ENCODE measurements at regions not wholly inside any gene's neighbourhood (a gene's known extent, or its start where the extent isn't known, plus 50 kb on each side); places are given as distances from the start of the nearest gene placed in this dataset.

- H3K79me2 ChIP-seq (ENCODE audit: insufficient read depth, low read length) = no peaks in the 10 kb centered on the region
Observed at GRCh38 chr12:127064207-127064606, 1202.8 kb upstream of the TMEM132C start.

GRCh38 chr12:127065595-127065994, 1201.4 kb upstream of the TMEM132C start:
- Histone ChIP-seq H3K9me2 (replicated peaks; ENCODE audit: insufficient read depth, low read length) (no peaks in the 10 kb centered on the region), H3F3A (ENCODE audit: insufficient read depth) (no peaks in the 10 kb centered on the region), H3K27me3 (ENCODE audit: low read length) (no peaks in the 10 kb centered on the region), H3K4me2 (ENCODE audit: low read depth, low read length, poor library complexity, severe bottlenecking) (no peak overlapping the region), H3K27ac (ENCODE audit: low read depth, low read length) (no peak overlapping the region), H4K20me1 (ENCODE audit: low read depth, low read length) (no peaks in the 10 kb centered on the region), H3K36me3 (ENCODE audit: low read length) (no peaks in the 10 kb centered on the region), H3K79me2 (ENCODE audit: insufficient read depth, low read length) (no peaks in the 10 kb centered on the region), H2AFZ (ENCODE audit: low read depth, low read length, severe bottlenecking) (no peak overlapping the region), H3K9ac (ENCODE audit: low read length) (no peak overlapping the region), H3K4me3 (ENCODE audit: insufficient read depth, low read length, poor library complexity, severe bottlenecking) (no peak overlapping the region), H3K9me3 (ENCODE audit: insufficient read depth, low read length) (no peaks in the 10 kb centered on the region)
- no peak for TF ChIP-seq CTCF (IDR thresholded peaks at IDR 0.05; ENCODE audit: insufficient read depth, low read length, poor library complexity, severe bottlenecking)
- TF ChIP-seq EZH2phosphoT487 (conservative IDR thresholded peaks at IDR 0.05; ENCODE audit: low read length) = no peak

More at GRCh38 chr12:127064207-127064606, 1202.8 kb upstream of the TMEM132C start:
- no peaks in the 10 kb centered on the region for H3K27me3 ChIP-seq (ENCODE audit: low read length)
- no peaks in the 10 kb centered on the region for H3K9me2 ChIP-seq (replicated peaks; ENCODE audit: insufficient read depth, low read length)
- TF ChIP-seq CTCF (IDR thresholded peaks at IDR 0.05; ENCODE audit: insufficient read depth, low read length, poor library complexity, severe bottlenecking) = no peak
- TF ChIP-seq EZH2phosphoT487 (conservative IDR thresholded peaks at IDR 0.05; ENCODE audit: low read length) = no peak
- H3K9ac ChIP-seq (ENCODE audit: low read length) = no peak overlapping the region
- H3K4me2 ChIP-seq (ENCODE audit: low read depth, low read length, poor library complexity, severe bottlenecking) = no peak overlapping the region
- H4K20me1 ChIP-seq (ENCODE audit: low read depth, low read length) = no peaks in the 10 kb centered on the region
- no peak overlapping the region for H2AFZ ChIP-seq (ENCODE audit: low read depth, low read length, severe bottlenecking)
- H3K9me3 ChIP-seq (ENCODE audit: insufficient read depth, low read length) = no peaks in the 10 kb centered on the region
- no peak overlapping the region for H3K4me3 ChIP-seq (ENCODE audit: insufficient read depth, low read length, poor library complexity, severe bottlenecking)
- H3K27ac ChIP-seq (ENCODE audit: low read depth, low read length) = no peak overlapping the region
- no peaks in the 10 kb centered on the region for H3F3A ChIP-seq (ENCODE audit: insufficient read depth)
- no peaks in the 10 kb centered on the region for H3K36me3 ChIP-seq (ENCODE audit: low read length)

GRCh38 chr12:127070515-127071157, 1196.3 kb upstream of the TMEM132C start:
- H3F3A ChIP-seq (ENCODE audit: insufficient read depth) = no peaks in the 10 kb centered on the region
- no peak overlapping the region for H3K9ac ChIP-seq (ENCODE audit: low read length)
- H3K36me3 ChIP-seq (ENCODE audit: low read length) = no peaks in the 10 kb centered on the region
- TF ChIP-seq CTCF (IDR thresholded peaks at IDR 0.05; ENCODE audit: insufficient read depth, low read length, poor library complexity, severe bottlenecking) (no peak), EZH2phosphoT487 (conservative IDR thresholded peaks at IDR 0.05; ENCODE audit: low read length) (no peak)
- H3K9me3 ChIP-seq (ENCODE audit: insufficient read depth, low read length) = no peaks in the 10 kb centered on the region
- H3K27ac ChIP-seq (ENCODE audit: low read depth, low read length) = no peak overlapping the region
- H4K20me1 ChIP-seq (ENCODE audit: low read depth, low read length) = no peaks in the 10 kb centered on the region
- no peak overlapping the region for H3K4me2 ChIP-seq (ENCODE audit: low read depth, low read length, poor library complexity, severe bottlenecking)
- no peak overlapping the region for H3K4me3 ChIP-seq (ENCODE audit: insufficient read depth, low read length, poor library complexity, severe bottlenecking)
- H2AFZ ChIP-seq (ENCODE audit: low read depth, low read length, severe bottlenecking) = no peak overlapping the region
- H3K27me3 ChIP-seq (ENCODE audit: low read length) = no peaks in the 10 kb centered on the region
- no peaks in the 10 kb centered on the region for H3K79me2 ChIP-seq (ENCODE audit: insufficient read depth, low read length)
- H3K9me2 ChIP-seq (replicated peaks; ENCODE audit: insufficient read depth, low read length) = no peaks in the 10 kb centered on the region
